Smooth muscle cell (in vitro differentiated cells): ENCODE measurements at regions not wholly inside any gene's neighbourhood (a gene's known extent, or its start where the extent isn't known, plus 50 kb on each side); places are given as distances from the start of the nearest gene placed in this dataset.

Experiments
- DNase-seq: peaks from one replicate; lab custom pipeline; 2025; ENCODE audit not compliant: unreplicated experiment; lab: John Stamatoyannopoulos, UW
- H2AFZ ChIP-seq: fragments of 200-600 bp; sonication (generic); 2 replicates; pipeline ENCODE4 v1.6.0; 2016; ENCODE audit warnings: antibody characterized with exemption, low read depth, mild to moderate bottlenecking
- H3F3A ChIP-seq: fragments of 200-600 bp; sonication (generic); 2 replicates; pipeline ENCODE4 v1.6.0; 2017; ENCODE audit warnings: antibody characterized with exemption, low read depth
- H3K27ac ChIP-seq: fragments of 200-600 bp; sonication (generic); 2 replicates; pipeline ENCODE4 v1.5.1; 2016; ENCODE audit warnings: low read depth, mild to moderate bottlenecking
- H3K27me3 ChIP-seq: fragments of 200-600 bp; sonication (generic); 2 replicates; pipeline ENCODE4 v1.6.1; 2016; ENCODE audit warnings: low read depth, mild to moderate bottlenecking
- H3K36me3 ChIP-seq: fragments of 200-600 bp; sonication (generic); 2 replicates; pipeline ENCODE4 v1.5.1; 2016; ENCODE audit warnings: low read depth
- H3K4me1 ChIP-seq: fragments of 200-600 bp; sonication (generic); 2 replicates; pipeline ENCODE4 v1.5.1; 2016; ENCODE audit warnings: low read depth
- H3K4me2 ChIP-seq: fragments of 200-600 bp; sonication (generic); 2 replicates; pipeline ENCODE4 v1.6.0; 2016; ENCODE audit warnings: mild to moderate bottlenecking
- H3K4me3 ChIP-seq: fragments of 200-600 bp; sonication (generic); 2 replicates; pipeline ENCODE4 v1.5.1; 2016; ENCODE audit warnings: mild to moderate bottlenecking
- H3K79me2 ChIP-seq: fragments of 200-600 bp; sonication (generic); 2 replicates; pipeline ENCODE4 v1.6.0; 2016; ENCODE audit warnings: low read depth, mild to moderate bottlenecking
- H3K9ac ChIP-seq: fragments of 200-600 bp; sonication (generic); 2 replicates; pipeline ENCODE4 v1.6.0; 2016; ENCODE audit warnings: low read depth
- H3K9me3 ChIP-seq: fragments of 200-600 bp; sonication (generic); replicated peaks from 2 replicates; pipeline ENCODE4 v1.5.1; 2016; ENCODE audit warnings: low read depth
- H4K20me1 ChIP-seq: fragments of 200-600 bp; sonication (generic); 2 replicates; pipeline ENCODE4 v1.6.0; 2016; ENCODE audit warnings: low read depth
- WGBS: methylation state at CpG from one replicate; pipeline ENCODE4 v1.1.7; 2016; ENCODE audit warnings: low lambda C conversion rate; 5-methylcytosine and 5-hydroxymethylcytosine counted together
- TF ChIP-seq, protein P1 (sequence below): fragments of 200-600 bp; sonication (generic); IDR thresholded peaks from 2 replicates; pipeline ENCODE4 v1.5.1; 2017; ENCODE audit warnings: borderline replicate concordance, mild to moderate bottlenecking, antibody characterized with exemption; ENCODE audit not compliant: insufficient read depth, poor library complexity, severe bottlenecking

DNA sequence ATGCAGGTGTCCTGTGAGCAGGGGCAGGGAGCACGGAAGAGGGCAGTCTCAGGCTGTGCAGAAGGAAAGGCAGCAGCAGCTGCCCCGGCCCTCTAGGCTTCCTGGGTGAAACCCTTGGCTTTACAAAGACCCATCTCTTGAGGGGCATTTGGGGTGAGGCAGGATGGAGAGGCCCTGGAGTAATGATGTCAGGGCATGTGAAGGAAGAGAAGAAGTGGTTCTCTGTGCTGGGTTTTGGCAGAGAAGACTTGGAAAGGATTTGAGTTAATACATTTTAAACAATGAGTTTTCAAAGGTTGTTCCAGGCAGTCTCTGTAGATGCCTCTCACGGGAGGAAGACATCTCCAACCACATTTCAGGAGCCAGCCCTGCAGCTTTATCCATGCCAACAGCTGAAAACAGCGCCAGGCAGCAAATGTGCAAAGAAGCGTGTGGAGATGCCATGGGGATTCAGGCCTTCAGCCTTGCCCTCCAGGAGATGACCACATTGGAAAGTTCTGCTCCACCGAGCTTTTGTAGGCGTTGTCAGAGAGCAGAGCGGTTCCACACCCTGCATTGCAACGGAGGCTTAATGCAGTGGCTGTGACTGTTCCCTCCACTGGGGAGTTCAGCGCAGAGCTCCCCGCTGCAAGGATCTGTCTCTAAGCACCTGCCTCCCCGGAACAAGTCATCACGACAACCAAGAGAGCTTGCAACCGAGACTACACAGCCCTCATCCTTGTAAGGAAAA lies 322.8 kb downstream of the UQCRFS1 start:
- Histone ChIP-seq H3K79me2 (no peaks in the 10 kb centered on the region), H3K27ac (no peak overlapping the region), H3F3A (no peaks in the 10 kb centered on the region), H4K20me1 (no peaks in the 10 kb centered on the region), H2AFZ (no peak overlapping the region), H3K9ac (no peak overlapping the region), H3K4me2 (no peak overlapping the region), H3K4me3 (no peak overlapping the region), H3K9me3 (no peaks in the 10 kb centered on the region), H3K4me1 (no peaks in the 10 kb centered on the region), H3K36me3 (no peaks in the 10 kb centered on the region), H3K27me3 (no peaks in the 10 kb centered on the region)
- 82% methylated on average over 14 of the region's 14 CpGs for WGBS
- TF ChIP-seq, protein P1, sequence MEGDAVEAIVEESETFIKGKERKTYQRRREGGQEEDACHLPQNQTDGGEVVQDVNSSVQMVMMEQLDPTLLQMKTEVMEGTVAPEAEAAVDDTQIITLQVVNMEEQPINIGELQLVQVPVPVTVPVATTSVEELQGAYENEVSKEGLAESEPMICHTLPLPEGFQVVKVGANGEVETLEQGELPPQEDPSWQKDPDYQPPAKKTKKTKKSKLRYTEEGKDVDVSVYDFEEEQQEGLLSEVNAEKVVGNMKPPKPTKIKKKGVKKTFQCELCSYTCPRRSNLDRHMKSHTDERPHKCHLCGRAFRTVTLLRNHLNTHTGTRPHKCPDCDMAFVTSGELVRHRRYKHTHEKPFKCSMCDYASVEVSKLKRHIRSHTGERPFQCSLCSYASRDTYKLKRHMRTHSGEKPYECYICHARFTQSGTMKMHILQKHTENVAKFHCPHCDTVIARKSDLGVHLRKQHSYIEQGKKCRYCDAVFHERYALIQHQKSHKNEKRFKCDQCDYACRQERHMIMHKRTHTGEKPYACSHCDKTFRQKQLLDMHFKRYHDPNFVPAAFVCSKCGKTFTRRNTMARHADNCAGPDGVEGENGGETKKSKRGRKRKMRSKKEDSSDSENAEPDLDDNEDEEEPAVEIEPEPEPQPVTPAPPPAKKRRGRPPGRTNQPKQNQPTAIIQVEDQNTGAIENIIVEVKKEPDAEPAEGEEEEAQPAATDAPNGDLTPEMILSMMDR = no peak
- no peak for DNase-seq

DNA sequence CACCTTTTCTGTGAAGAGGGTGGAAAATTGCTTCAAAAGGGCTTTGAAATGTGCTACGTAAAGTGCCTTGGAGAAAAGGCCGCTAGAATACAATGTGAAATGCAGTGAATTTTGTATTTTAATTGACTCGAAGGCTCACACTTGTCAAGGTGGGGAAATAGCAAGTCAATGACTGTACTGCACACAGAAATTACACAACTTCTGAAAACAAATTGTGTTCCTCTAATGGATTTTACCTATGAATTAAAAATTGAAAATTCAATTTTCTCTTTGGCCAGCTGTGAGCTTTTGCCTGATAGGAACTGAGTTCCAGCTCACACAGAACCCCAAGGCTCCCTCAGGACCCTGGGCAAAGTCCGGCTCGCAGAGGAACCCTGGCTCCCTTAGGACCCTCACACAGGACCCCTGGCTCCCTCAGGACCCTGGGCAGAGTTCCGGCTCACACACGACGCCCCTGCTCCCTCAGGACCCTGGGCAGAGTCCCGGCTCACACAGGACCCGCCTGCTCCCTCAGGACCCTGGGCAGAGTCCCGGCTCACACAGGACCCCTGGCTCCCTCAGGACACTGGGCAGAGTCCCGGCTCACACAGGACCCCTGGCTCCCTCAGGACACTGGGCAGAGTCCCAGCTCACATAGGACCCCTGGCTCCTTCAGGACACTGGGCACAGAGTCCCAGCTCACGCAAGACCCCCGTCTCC lies 324.9 kb downstream of the UQCRFS1 start:
- H3K9me3 ChIP-seq = no peaks in the 10 kb centered on the region
- H3K4me3 ChIP-seq = no peak overlapping the region
- H2AFZ ChIP-seq = no peak overlapping the region
- TF ChIP-seq, protein P1 = no peak
- DNase-seq = no peak
- H3F3A ChIP-seq = no peaks in the 10 kb centered on the region
- no peaks in the 10 kb centered on the region for H3K79me2 ChIP-seq
- 75% methylated on average over 14 of the region's 14 CpGs for WGBS
- H3K4me1 ChIP-seq = peaks cover 2% of the 10 kb centered on the region
- no peak overlapping the region for H3K9ac ChIP-seq
- no peak overlapping the region for H3K27ac ChIP-seq
- no peaks in the 10 kb centered on the region for H4K20me1 ChIP-seq
- no peaks in the 10 kb centered on the region for H3K36me3 ChIP-seq
- no peaks in the 10 kb centered on the region for H3K27me3 ChIP-seq
- H3K4me2 ChIP-seq = no peak overlapping the region

DNA sequence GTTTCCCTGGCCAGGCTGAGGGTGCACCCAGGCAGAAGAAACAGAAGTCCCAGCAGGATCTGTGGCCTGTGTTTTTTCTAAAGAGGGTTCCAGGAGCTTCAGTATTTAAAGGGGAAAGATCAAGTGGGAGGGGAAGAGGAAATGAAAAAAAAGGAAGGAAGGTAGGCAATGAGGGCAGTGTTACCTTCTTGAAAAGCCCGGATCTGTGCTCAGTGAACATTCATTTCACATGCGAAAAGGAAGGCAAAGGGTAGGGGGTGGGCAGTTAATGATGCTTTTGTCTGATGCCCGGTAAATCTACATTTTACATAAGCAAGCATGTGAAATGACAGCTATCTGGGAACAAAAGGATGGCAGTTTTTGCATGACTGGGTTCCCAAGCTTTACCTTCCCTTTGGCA lies 326.2 kb downstream of the UQCRFS1 start:
- H3K27ac ChIP-seq = no peak overlapping the region
- no peak overlapping the region for H3K9ac ChIP-seq
- H3F3A ChIP-seq = no peaks in the 10 kb centered on the region
- H4K20me1 ChIP-seq = no peaks in the 10 kb centered on the region
- no peaks in the 10 kb centered on the region for H3K36me3 ChIP-seq
- H3K79me2 ChIP-seq = no peaks in the 10 kb centered on the region
- TF ChIP-seq, protein P1 = no peak
- no peaks in the 10 kb centered on the region for H3K9me3 ChIP-seq
- DNase-seq = no peak
- peaks cover 7% of the 10 kb centered on the region for H3K4me1 ChIP-seq
- H3K4me3 ChIP-seq = no peak overlapping the region
- no peak overlapping the region for H2AFZ ChIP-seq
- peaks cover 3% of the 10 kb centered on the region for H3K27me3 ChIP-seq
- 50% methylated on average over 3 of the region's 3 CpGs for WGBS
- H3K4me2 ChIP-seq = no peak overlapping the region
